Activated T-helper 17 cell treated with anti-CD3 and anti-CD28 coated beads, Interleukin-2, amount 50 U/mL, for 72 hours (primary cell): ENCODE measurements at regions not wholly inside any gene's neighbourhood (a gene's known extent, or its start where the extent isn't known, plus 50 kb on each side); places are given as distances from the start of the nearest gene placed in this dataset.

Source experiments
- ATAC-seq: fragments of 150-1000 bp; cut with Tn5 transposase; replicated peaks from 2 replicates; pipeline ENCODE4 v1.10.0; 2021; ENCODE audit warnings: mild to moderate bottlenecking, moderate library complexity
- H3K27ac Mint-ChIP-seq: one replicate; pipeline ENCODE4 v1.8.0; 2022; ENCODE audit warnings: mixed read lengths
- H3K27me3 Mint-ChIP-seq: one replicate; pipeline ENCODE4 v1.8.0; 2022; ENCODE audit warnings: mixed read lengths
- H3K36me3 Mint-ChIP-seq: one replicate; pipeline ENCODE4 v1.8.0; 2022; ENCODE audit warnings: low read depth, mild to moderate bottlenecking, mixed read lengths
- H3K4me1 Mint-ChIP-seq: one replicate; pipeline ENCODE4 v1.8.0; 2022; ENCODE audit warnings: mixed read lengths
- H3K4me3 Mint-ChIP-seq: one replicate; pipeline ENCODE4 v1.8.0; 2022; ENCODE audit warnings: mild to moderate bottlenecking, mixed read lengths
- H3K9me3 Mint-ChIP-seq: one replicate; pipeline ENCODE4 v1.8.0; 2022; ENCODE audit warnings: mixed read lengths

DNA sequence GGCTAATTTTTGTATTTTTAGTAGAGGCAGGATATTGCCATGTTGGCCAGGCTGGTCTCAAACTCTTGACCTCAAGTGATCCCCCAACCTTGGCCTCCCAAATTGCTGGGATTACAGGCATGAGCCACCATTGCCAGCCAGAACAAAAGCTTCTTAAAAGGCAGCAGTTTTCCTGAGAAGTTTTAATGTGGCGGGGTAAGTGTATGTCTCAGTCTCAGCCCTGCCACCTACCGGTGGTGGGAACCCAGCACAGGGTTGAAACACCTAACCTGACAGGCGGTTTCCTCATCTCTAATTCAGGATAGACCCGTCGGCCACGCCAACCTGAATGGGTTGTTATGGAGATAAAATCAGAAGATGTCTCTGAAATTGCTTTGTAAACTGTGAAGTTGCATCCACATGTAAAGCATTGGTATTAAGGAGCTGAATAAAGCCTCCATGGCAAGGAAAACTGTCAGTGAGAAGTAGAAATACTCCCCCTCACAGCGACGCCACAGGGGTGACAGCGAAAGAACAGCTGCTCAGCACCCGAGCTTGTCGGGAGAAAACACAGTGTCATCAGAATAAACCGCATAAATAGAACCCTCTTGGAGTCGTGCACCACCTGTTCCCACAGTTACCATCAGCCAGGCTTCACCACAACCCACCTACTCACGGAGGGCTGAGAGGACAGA, 165.9 kb upstream of the NCAM1 start:
- Mint-ChIP-seq H3K27ac (no peak overlapping the region), H3K4me1 (peaks cover 5% of the 10 kb centered on the region), H3K4me3 (no peak overlapping the region), H3K36me3 (no peaks in the 10 kb centered on the region), H3K9me3 (no peaks in the 10 kb centered on the region), H3K27me3 (peaks cover 9% of the 10 kb centered on the region)
- no peak for ATAC-seq

DNA sequence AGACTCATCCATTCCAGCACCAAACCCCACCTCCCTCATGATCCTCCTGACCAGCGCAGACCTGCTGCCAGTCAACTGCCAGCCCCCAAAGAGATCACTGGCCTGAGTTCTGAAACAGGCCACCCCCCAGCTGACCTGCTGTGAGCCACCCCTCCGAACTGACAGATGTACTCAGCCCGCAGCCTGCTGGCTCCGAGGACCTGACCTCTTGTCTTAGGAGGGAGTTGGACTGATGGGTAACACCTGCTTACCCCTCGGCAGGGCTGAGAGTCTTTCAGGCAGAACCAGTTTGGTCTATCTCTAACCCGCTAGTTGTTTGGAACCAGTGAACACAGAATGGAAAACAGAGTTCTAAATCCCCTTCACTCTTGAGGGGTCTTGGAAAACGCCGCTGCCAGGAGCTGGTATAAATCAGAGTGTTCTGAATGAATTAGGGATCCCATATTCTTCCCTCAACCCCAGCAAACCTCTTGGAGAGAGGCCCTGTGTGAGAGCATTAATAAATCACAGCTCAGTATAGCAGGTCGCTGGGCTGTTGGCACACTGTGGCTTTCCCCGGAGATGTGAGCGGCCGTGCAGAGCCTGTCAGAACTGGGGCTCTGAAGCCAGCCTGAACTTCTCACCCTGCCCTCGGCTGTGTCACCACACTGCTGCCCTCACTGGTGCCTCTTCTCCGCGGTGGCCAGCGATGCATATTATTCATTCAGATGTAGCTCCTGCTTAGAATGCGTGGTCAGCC, 165.1 kb upstream of the NCAM1 start:
- Mint-ChIP-seq H3K9me3 (no peaks in the 10 kb centered on the region), H3K27me3 (peaks cover 14% of the 10 kb centered on the region)
- no peak for ATAC-seq

DNA sequence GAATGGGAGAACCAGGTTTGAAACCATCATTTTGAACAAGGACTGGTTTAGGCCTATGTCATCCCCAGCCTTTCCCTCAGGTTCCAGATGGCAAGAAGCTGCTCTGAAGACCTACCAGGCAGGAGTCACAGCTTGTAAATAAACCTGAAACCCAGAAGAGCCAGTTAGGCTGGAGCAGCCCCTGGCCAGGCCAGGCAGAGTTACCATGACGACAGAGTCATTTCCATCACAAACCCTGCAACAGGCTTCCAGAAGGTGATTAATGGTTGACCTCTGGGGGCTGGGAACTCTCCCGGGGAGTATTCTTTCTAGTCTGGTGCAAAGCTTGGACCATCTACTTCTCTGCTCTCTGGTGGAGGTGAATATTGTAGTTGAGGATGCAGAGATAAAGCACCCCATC, 164.1 kb upstream of the NCAM1 start:
- Mint-ChIP-seq H3K4me3 (no peak overlapping the region), H3K27me3 (peaks cover 14% of the 10 kb centered on the region), H3K36me3 (no peaks in the 10 kb centered on the region), H3K4me1 (peaks cover 5% of the 10 kb centered on the region), H3K27ac (no peak overlapping the region), H3K9me3 (no peaks in the 10 kb centered on the region)
- no peak for ATAC-seq

More for the DNA sequence above, 165.1 kb upstream of the NCAM1 start:
- Mint-ChIP-seq H3K4me3 (no peak overlapping the region), H3K4me1 (peaks cover 5% of the 10 kb centered on the region), H3K27ac (no peak overlapping the region), H3K36me3 (no peaks in the 10 kb centered on the region)

DNA sequence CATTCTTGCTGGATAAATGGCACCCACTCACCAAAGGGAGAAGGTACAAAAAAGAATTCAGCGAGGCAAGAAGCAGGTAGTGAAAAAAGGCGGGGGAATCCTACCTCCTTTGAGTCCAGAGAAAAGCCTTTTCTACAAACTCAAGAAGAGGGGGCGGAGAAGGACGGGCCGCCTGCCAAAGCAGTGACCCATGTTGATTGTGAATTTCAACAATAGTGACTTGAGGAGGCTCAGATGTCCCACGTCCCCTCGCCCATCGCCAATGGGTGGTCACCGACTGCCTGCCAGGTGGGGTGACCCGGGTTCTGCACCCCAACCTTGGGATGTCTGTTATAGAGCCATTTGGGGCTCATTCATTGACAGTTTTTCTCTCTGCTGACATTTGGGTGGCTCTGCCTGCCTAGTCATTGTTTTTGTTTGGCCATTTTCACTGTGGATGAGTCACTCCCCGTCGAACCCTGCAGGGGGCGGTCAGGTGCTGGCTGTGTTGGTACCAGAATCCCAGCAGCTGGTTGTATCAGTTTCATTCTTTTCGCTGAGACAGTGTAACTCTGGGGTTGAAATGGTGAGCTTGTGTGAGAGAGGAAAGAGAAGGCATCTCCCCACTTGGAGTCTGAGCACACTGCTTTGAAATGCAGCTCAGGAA, 163.4 kb upstream of the NCAM1 start:
- no peak for ATAC-seq
- H3K27me3 Mint-ChIP-seq: peaks cover 14% of the 10 kb centered on the region
- no peak overlapping the region for H3K4me3 Mint-ChIP-seq
- H3K4me1 Mint-ChIP-seq: peaks cover 5% of the 10 kb centered on the region
- H3K36me3 Mint-ChIP-seq: no peaks in the 10 kb centered on the region
- H3K27ac Mint-ChIP-seq: no peak overlapping the region
- no peaks in the 10 kb centered on the region for H3K9me3 Mint-ChIP-seq

DNA sequence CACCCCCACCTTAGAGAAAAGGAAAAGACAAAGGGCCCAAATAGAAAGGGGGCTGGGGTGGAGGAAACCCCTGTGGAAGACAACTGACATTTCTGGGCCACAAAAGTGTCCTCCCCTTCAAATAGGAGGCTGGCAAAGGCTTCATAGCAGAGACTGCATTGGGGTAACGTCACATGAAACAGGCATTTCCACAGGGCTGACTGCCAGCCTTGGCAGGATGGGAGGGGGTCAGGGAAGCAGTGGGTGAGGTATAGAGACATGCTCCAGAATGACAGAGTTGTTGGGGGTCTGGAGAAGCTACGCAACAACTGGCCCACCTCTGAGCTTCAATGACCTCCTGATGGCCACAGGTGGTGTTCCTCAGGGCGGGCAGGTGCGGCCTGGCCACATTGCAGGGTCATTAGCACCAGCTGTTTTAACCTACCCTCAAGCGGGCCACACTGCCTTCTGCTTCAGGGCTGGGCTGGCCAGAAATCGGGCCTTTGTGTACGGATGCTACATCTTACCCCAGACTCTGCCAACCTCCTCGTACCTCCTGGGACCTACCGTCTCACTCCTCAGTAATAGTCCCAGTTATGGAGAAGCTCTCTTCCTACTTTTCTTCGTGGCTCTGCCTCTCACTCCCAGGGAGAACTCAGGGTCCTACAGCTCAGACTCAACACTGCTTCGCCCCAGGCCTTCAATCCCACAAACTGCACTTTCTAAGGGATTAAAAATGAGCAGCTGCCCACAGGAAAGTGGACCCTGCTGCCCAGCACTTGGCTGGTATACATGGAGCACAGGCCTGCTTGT, 160.0 kb upstream of the NCAM1 start:
- Mint-ChIP-seq H3K27ac (no peak overlapping the region), H3K4me3 (no peak overlapping the region), H3K27me3 (peaks cover 14% of the 10 kb centered on the region), H3K9me3 (no peaks in the 10 kb centered on the region), H3K36me3 (no peaks in the 10 kb centered on the region), H3K4me1 (no peaks in the 10 kb centered on the region)
- no peak for ATAC-seq

DNA sequence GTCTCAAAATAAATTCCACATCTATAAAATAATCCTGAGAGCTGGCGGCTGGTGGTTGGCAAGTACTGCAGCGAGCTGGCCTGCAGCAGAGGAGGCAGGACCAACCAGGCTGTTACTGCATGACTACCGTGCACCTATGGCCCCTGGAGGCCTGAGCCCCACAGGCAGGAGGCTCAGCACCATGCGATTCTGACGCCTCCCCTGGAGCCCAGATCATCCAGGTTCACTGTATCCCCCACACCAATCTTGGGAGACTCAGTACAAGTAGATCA, 159.5 kb upstream of the NCAM1 start:
- ATAC-seq: no peak
- Mint-ChIP-seq H3K27me3 (peaks cover 14% of the 10 kb centered on the region), H3K36me3 (no peaks in the 10 kb centered on the region), H3K4me1 (no peaks in the 10 kb centered on the region), H3K9me3 (no peaks in the 10 kb centered on the region), H3K4me3 (no peak overlapping the region), H3K27ac (no peak overlapping the region)

DNA sequence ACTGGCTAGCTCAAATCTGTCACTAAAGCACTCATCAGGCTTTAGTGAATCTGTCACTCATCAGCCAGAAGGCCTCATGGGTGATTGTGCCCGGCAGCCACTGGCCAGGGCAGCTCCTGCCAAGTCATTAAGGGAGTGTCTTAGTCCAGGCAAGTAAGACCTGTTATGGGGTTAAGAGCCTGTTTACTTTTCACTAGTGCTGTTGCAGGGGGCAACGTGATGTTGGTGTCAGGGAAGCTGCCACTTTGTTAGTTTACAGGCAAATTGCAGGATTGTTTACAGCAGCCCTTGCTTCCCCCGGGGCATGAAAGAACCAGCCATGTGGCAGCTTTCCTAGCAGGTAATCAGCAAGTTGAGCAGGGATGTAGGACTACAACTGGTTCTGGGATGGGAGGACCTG, 155.6 kb upstream of the NCAM1 start:
- Mint-ChIP-seq H3K9me3 (no peaks in the 10 kb centered on the region), H3K27me3 (peaks cover 3% of the 10 kb centered on the region), H3K27ac (no peak overlapping the region), H3K4me3 (no peak overlapping the region), H3K36me3 (no peaks in the 10 kb centered on the region), H3K4me1 (no peaks in the 10 kb centered on the region)
- no peak for ATAC-seq

DNA sequence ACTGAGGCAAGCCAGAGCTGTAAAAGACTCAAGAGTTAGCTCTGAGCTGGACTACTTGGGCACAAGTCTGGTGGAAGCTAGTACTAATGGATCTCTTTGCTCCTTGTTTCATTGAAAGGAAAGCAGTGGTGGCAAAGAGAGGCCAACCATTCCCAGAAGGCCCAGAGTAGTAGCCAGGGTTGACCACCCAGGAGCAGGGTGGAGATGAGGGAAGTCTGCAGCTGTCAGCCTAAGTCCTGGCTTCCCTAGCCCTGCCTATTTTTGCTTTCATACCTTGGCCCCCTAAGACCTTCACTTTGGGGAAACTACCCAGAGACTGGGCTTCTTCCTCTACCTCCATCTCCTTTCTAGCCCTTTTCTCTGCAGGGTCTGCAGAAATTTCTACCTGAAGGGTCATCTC, 155.0 kb upstream of the NCAM1 start:
- H3K27me3 Mint-ChIP-seq: no peaks in the 10 kb centered on the region
- no peaks in the 10 kb centered on the region for H3K4me1 Mint-ChIP-seq
- H3K9me3 Mint-ChIP-seq: no peaks in the 10 kb centered on the region
- H3K36me3 Mint-ChIP-seq: no peaks in the 10 kb centered on the region
- no peak for ATAC-seq
- no peak overlapping the region for H3K4me3 Mint-ChIP-seq
- H3K27ac Mint-ChIP-seq: no peak overlapping the region

DNA sequence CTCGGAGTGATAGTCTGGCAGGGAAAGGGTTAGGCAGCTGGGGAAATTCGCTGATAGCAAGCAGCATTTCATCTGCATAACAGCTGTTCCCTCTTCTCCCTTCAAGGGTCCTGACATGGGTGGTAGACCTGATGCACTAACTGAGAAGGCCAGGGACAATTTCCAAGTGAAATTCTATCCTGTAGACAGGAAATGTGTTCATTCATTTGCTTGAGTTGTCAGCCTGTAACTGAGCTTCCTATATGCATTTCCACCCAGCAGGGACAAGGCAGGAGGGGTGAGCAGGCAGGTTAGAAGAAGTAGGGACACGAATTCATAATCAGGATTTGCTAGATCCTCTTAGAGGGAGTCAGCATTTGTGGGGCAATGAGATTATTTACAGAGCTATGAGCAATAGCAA, 154.3 kb upstream of the NCAM1 start:
- no peaks in the 10 kb centered on the region for H3K4me1 Mint-ChIP-seq
- H3K36me3 Mint-ChIP-seq: no peaks in the 10 kb centered on the region
- no peak overlapping the region for H3K27ac Mint-ChIP-seq
- no peak overlapping the region for H3K4me3 Mint-ChIP-seq
- no peaks in the 10 kb centered on the region for H3K9me3 Mint-ChIP-seq
- no peak for ATAC-seq
- H3K27me3 Mint-ChIP-seq: no peaks in the 10 kb centered on the region

DNA sequence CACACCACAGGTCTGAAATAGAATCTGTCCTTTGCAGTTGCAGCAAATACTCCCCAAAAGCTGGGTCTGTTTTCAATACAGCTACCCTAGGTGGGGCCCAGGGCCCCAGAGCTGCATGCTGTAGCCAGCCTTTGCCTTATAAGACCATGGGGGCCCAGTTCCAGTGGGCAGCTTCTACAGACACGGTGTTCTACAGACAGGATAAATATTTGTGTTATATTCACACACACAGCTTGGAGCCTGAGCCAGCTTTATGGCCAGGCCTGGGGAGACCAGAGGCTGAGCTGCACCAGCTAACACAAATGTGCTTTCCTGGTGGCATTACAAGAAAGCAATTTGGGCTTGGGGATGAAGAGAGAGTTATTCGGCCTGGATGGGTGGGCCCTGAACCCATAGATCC, 151.8 kb upstream of the NCAM1 start:
- Mint-ChIP-seq H3K36me3 (no peaks in the 10 kb centered on the region), H3K27ac (no peak overlapping the region), H3K4me3 (no peak overlapping the region), H3K4me1 (no peaks in the 10 kb centered on the region), H3K9me3 (no peaks in the 10 kb centered on the region), H3K27me3 (no peaks in the 10 kb centered on the region)
- ATAC-seq: no peak

DNA sequence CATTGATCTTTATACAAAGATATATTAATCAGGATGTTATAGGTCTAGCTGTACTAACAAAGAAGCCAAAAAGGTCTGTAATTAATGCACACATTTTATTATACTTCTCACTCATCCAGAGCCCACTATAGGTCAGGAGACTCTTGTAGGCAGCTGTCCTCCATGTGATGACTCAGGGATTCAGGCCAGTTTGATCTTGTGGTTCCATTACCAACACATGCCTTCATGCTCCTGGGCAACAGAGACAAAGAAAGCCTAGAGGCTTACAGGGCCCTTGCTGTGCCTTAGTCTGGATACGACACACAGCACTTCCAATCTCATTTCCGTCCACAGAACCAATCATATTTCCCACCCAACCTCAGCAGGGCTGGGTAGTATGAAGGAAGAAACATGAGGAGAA, 150.3 kb upstream of the NCAM1 start:
- H3K27ac Mint-ChIP-seq: no peak overlapping the region
- no peak for ATAC-seq
- H3K4me3 Mint-ChIP-seq: no peak overlapping the region
- no peaks in the 10 kb centered on the region for H3K4me1 Mint-ChIP-seq
- no peaks in the 10 kb centered on the region for H3K9me3 Mint-ChIP-seq
- H3K36me3 Mint-ChIP-seq: no peaks in the 10 kb centered on the region
- no peaks in the 10 kb centered on the region for H3K27me3 Mint-ChIP-seq

DNA sequence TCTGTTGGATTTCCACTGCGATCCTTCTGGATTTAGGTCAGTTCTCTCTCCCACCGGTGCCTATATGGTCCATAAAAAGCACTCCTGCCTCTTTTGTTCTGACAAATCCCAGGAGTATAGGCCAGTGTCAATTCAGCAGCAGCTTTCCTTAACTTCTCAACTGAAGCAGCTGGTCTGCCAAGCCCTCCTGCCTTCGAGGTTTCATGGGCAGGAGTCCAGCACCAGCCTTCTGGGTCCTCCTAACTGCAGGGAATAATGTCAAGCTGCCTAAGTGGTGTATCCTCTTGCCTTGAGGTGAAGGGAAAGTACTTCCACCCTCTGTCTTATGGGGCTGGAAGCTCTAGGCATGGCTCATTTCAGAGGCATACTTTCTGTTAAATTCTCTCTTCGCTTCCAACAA, 149.4 kb upstream of the NCAM1 start:
- no peaks in the 10 kb centered on the region for H3K36me3 Mint-ChIP-seq
- H3K4me3 Mint-ChIP-seq: no peak overlapping the region
- no peaks in the 10 kb centered on the region for H3K27me3 Mint-ChIP-seq
- H3K9me3 Mint-ChIP-seq: no peaks in the 10 kb centered on the region
- no peak for ATAC-seq
- H3K27ac Mint-ChIP-seq: no peak overlapping the region
- no peaks in the 10 kb centered on the region for H3K4me1 Mint-ChIP-seq

DNA sequence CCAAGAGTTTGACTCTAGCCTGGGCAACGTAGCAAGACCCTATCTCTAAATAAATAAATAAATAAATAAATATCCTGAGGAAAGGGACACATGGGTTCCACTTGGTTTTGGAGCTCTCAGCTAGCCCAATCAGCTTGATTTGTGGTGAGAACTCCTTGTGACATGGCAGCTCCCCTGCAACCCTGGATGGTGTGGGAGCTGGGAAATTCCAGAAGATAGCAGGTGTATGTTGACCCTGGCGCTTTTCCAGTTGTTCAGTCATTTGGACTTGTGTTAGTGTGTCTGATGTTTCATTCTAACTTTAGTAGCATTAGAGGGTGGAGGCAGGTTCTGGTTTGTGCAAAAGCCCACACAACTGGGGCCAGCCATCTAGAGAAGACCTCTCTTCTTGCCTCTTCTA, 148.5 kb upstream of the NCAM1 start:
- ATAC-seq: no peak
- H3K4me1 Mint-ChIP-seq: no peaks in the 10 kb centered on the region
- H3K4me3 Mint-ChIP-seq: no peak overlapping the region
- no peaks in the 10 kb centered on the region for H3K9me3 Mint-ChIP-seq
- no peak overlapping the region for H3K27ac Mint-ChIP-seq
- H3K36me3 Mint-ChIP-seq: no peaks in the 10 kb centered on the region
- no peaks in the 10 kb centered on the region for H3K27me3 Mint-ChIP-seq

DNA sequence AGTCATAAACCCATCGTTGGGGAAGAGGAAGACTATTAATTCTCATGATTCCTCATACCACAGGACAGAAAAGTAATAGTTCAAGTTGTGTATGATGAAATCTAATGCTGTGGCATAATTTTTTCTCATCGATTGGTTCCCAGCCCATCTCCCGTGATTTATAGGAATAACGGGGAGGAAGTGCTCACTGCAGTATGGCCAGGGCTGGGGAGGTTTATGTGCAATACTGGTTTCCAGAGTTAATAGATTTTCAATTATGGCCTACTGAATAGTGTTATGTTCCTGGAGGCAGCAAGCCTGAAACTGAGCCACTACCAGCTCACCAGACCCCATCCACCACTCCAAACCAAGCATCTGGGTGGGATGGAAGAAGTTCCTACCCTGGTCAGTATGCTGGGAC, 147.1 kb upstream of the NCAM1 start:
- Mint-ChIP-seq H3K27ac (no peak overlapping the region), H3K27me3 (no peaks in the 10 kb centered on the region), H3K4me3 (no peak overlapping the region), H3K36me3 (no peaks in the 10 kb centered on the region), H3K9me3 (no peaks in the 10 kb centered on the region), H3K4me1 (no peaks in the 10 kb centered on the region)
- no peak for ATAC-seq

DNA sequence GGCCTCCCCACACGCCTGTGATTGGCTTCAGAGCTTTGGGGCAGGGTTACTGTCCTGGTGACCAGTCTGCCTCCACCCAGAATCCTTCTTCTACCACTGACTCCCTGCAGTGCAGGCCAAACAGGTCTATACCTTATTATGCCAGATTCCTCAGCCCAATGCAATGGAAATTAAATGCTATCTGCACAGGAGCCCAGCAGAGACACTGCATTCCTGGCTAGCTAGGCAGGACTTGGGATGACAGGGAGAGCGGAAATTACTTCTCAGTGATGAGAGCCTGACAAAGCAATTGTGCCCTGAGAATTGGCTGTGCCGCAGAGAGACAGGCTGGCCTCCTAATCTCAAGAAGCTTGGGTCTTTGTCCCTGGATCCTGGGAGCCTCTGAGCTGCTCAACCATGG, 143.8 kb upstream of the NCAM1 start:
- Mint-ChIP-seq H3K9me3 (no peaks in the 10 kb centered on the region), H3K27me3 (peaks cover 4% of the 10 kb centered on the region), H3K36me3 (no peaks in the 10 kb centered on the region), H3K4me3 (no peak overlapping the region), H3K27ac (no peak overlapping the region), H3K4me1 (no peaks in the 10 kb centered on the region)
- ATAC-seq: no peak
